HEK293T (cell line): ENCODE measurements at regions not wholly inside any gene's neighbourhood (a gene's known extent, or its start where the extent isn't known, plus 50 kb on each side); places are given as distances from the start of the nearest gene placed in this dataset.
"Not testable (repeated sequence)": the region's sequence is repeated elsewhere in the genome, so short reads cannot be mapped to it uniquely, and the experiment has no call there.

ENCODE experiments used
- CTCF ChIA-PET: fragments of 350-600 bp; formaldehyde crosslinking; extraction: SDS; loops from one replicate; lab custom pipeline; 2021; ENCODE audit warnings: antibody characterized with exemption, inconsistent platforms; lab: Yijun Ruan, JAX
- POLR2A ChIA-PET: fragments of 350-600 bp; formaldehyde crosslinking; extraction: SDS; loops from one replicate; lab custom pipeline; 2020; ENCODE audit warnings: antibody characterized with exemption, inconsistent platforms; lab: Yijun Ruan, JAX
- DNase-seq: peaks from one replicate; pipeline ENCODE4 v3.0.0; 2012; ENCODE audit warnings: mixed read lengths; ENCODE audit errors: extremely low spot score
- ARNT ChIP-seq: fragments of 450-650 bp; IDR thresholded peaks from 2 replicates; pipeline ENCODE4 v1.6.1; 2017; ENCODE audit warnings: mild to moderate bottlenecking
- BHLHE40 ChIP-seq: fragments of 450-650 bp; IDR thresholded peaks from 2 replicates; pipeline ENCODE4 v1.6.1; 2016; ENCODE audit warnings: mild to moderate bottlenecking, moderate library complexity, borderline replicate concordance
- CTBP1 ChIP-seq: fragments of 450-650 bp; IDR thresholded peaks from 2 replicates; pipeline ENCODE4 v1.6.1; 2016; ENCODE audit warnings: borderline replicate concordance
- ELF4 ChIP-seq: fragments of 450-650 bp; IDR thresholded peaks from 2 replicates; pipeline ENCODE4 v1.6.1; 2017; ENCODE audit warnings: antibody characterized with exemption
- FOXA1 ChIP-seq: fragments of 450-650 bp; IDR thresholded peaks from 2 replicates; pipeline ENCODE4 v1.6.1; 2016; ENCODE audit warnings: mild to moderate bottlenecking
- FOXK2 ChIP-seq: fragments of 450-650 bp; IDR thresholded peaks from 2 replicates; pipeline ENCODE4 v1.6.1; 2016; ENCODE audit warnings: mild to moderate bottlenecking
- FOXM1 ChIP-seq: fragments of 450-650 bp; IDR thresholded peaks from 2 replicates; pipeline ENCODE4 v1.6.1; 2017; ENCODE audit warnings: mild to moderate bottlenecking, borderline replicate concordance
- HDGF ChIP-seq: fragments of 450-650 bp; IDR thresholded peaks from 2 replicates; pipeline ENCODE4 v1.6.1; 2017; ENCODE audit warnings: antibody characterized with exemption, borderline replicate concordance
- L3MBTL2 ChIP-seq: fragments of 450-650 bp; conservative IDR thresholded peaks from 2 replicates; pipeline ENCODE4 v1.6.1; 2016; ENCODE audit warnings: mild to moderate bottlenecking
- LEF1 ChIP-seq: fragments of 450-650 bp; IDR thresholded peaks from 2 replicates; pipeline ENCODE4 v1.6.1; 2017; ENCODE audit warnings: mild to moderate bottlenecking, borderline replicate concordance
- NFRKB ChIP-seq: fragments of 450-650 bp; IDR thresholded peaks from 2 replicates; pipeline ENCODE4 v1.6.1; 2016; ENCODE audit warnings: mild to moderate bottlenecking, moderate library complexity
- SP1 ChIP-seq: fragments of 450-650 bp; IDR thresholded peaks from 2 replicates; pipeline ENCODE4 v1.6.1; 2017
- SUZ12 ChIP-seq: fragments of 450-650 bp; IDR thresholded peaks from 2 replicates; pipeline ENCODE4 v1.6.1; 2016; ENCODE audit warnings: mild to moderate bottlenecking
- TARDBP ChIP-seq: fragments of 450-650 bp; IDR thresholded peaks from 2 replicates; pipeline ENCODE4 v1.6.1; 2016
- ZNF384 ChIP-seq: fragments of 450-650 bp; IDR thresholded peaks from 2 replicates; pipeline ENCODE4 v1.6.1; 2016
- TF ChIP-seq, protein P1 (sequence below): fragments of 450-650 bp; IDR thresholded peaks from 2 replicates; pipeline ENCODE4 v1.6.1; 2016

GRCh38 chr4:11669156-11669555, 240.5 kb upstream of the HS3ST1 start:
- no peak for DNase-seq
- ChIA-PET POLR2A (no interaction called here), CTCF (no interaction called here)
- no peak for TF ChIP-seq FOXK2
- no peak for TF ChIP-seq TARDBP
- TF ChIP-seq ELF4, result no peak
- no peak for TF ChIP-seq BHLHE40
- no peak for TF ChIP-seq NFRKB
- TF ChIP-seq ZNF384, result no peak
- no peak for TF ChIP-seq LEF1

GRCh38 chr4:11663114-11663513, 234.4 kb upstream of the HS3ST1 start:
- TF ChIP-seq, protein P1, sequence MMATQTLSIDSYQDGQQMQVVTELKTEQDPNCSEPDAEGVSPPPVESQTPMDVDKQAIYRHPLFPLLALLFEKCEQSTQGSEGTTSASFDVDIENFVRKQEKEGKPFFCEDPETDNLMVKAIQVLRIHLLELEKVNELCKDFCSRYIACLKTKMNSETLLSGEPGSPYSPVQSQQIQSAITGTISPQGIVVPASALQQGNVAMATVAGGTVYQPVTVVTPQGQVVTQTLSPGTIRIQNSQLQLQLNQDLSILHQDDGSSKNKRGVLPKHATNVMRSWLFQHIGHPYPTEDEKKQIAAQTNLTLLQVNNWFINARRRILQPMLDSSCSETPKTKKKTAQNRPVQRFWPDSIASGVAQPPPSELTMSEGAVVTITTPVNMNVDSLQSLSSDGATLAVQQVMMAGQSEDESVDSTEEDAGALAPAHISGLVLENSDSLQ, result no peak
- no peak for TF ChIP-seq L3MBTL2
- no peak for TF ChIP-seq CTBP1
- TF ChIP-seq SP1, result no peak
- TF ChIP-seq HDGF, result no peak
- TF ChIP-seq FOXM1, result no peak
- no peak for TF ChIP-seq BHLHE40
- no peak for TF ChIP-seq NFRKB
- TF ChIP-seq LEF1, result no peak
- TF ChIP-seq ARNT, result no peak
- TF ChIP-seq TARDBP, result no peak
- no peak for TF ChIP-seq FOXK2
- no peak for TF ChIP-seq SUZ12
- no peak for TF ChIP-seq ELF4
- no peak for TF ChIP-seq FOXA1
- no peak for TF ChIP-seq ZNF384
- POLR2A ChIA-PET, result no interaction called here
- CTCF ChIA-PET, result no interaction called here
- no peak for DNase-seq

- ChIA-PET CTCF (no interaction called here), POLR2A (no interaction called here)
- DNase-seq, result no peak
- TF ChIP-seq ARNT (no peak), SUZ12 (no peak), CTBP1 (no peak), L3MBTL2 (no peak)
Observed at GRCh38 chr4:11650801-11651596, 222.3 kb upstream of the HS3ST1 start.

GRCh38 chr4:11647433-11647832, 218.7 kb upstream of the HS3ST1 start:
- POLR2A ChIA-PET, result no interaction called here
- no peak for DNase-seq
- CTCF ChIA-PET, result no interaction called here
- TF ChIP-seq ARNT (no peak), NFRKB (no peak), FOXA1 (no peak), ELF4 (no peak), TARDBP (no peak), SUZ12 (no peak), FOXK2 (no peak), CTBP1 (no peak), HDGF (no peak)
- TF ChIP-seq, protein P1, result no peak

DNA sequence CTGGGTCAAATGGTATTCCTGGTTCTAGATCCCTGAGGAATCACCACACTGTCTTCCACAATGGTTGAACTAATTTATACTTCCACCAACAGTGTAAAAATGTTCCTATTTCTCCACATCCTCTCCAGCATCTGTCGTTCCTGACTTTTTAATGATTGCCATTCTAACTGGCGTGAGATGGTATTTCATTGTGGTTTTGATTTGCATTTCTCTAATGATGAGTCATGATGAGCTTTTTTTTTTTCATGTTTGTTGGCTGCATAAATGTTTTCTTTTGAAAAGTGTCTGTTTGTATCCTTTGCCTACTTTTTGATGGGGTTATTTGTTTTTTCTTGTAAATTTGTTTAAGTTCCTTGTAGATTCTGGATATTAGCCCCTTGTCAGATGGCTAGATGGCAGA, 214.4 kb upstream of the HS3ST1 start:
- CTCF ChIA-PET, POLR2A ChIA-PET, DNase-seq: not testable (repeated sequence)

GRCh38 chr4:11640584-11640983, 211.9 kb upstream of the HS3ST1 start:
- ChIA-PET POLR2A (no interaction called here), CTCF (no interaction called here)
- DNase-seq, result no peak
- no peak for TF ChIP-seq L3MBTL2
- no peak for TF ChIP-seq BHLHE40
- TF ChIP-seq SP1, result no peak
- no peak for TF ChIP-seq LEF1
- TF ChIP-seq NFRKB, result no peak
- TF ChIP-seq CTBP1, result no peak
- TF ChIP-seq TARDBP, result no peak
- TF ChIP-seq SUZ12, result no peak
- TF ChIP-seq HDGF, result no peak
- no peak for TF ChIP-seq FOXK2
- no peak for TF ChIP-seq FOXA1
- no peak for TF ChIP-seq ZNF384
- no peak for TF ChIP-seq FOXM1
- no peak for TF ChIP-seq ELF4
- no peak for TF ChIP-seq ARNT
- TF ChIP-seq, protein P1, result no peak

DNA sequence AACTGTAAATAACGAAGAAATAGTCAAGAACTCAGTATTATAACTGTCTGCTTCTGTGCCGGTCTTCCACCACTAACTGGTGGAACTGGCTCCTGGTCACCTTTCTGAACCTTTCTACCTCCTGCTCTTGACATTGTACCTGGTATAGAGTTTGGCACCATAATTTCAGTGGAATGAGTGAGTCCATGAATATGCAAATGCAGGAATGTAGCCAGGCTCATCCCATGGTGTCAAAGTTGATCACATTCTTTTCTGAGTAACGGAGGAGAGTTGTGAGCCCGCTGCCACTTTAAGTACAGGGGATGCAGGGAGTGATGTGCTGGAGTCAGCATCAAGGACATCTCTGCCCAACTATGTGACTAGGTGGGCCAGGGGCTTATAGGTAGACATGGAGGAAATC, 207.9 kb upstream of the HS3ST1 start:
- POLR2A ChIA-PET, result no interaction called here
- CTCF ChIA-PET, result no interaction called here
- TF ChIP-seq ARNT (no peak), FOXM1 (no peak), TARDBP (no peak), FOXK2 (no peak), FOXA1 (no peak), SP1 (no peak), HDGF (no peak), NFRKB (no peak), ELF4 (no peak), LEF1 (no peak), BHLHE40 (no peak), SUZ12 (no peak), ZNF384 (no peak), L3MBTL2 (no peak)
- TF ChIP-seq, protein P1, result no peak
- no peak for DNase-seq
